ENCODE measurements at regions not wholly inside any gene's neighbourhood (a gene's known extent, or its start where the extent isn't known, plus 50 kb on each side); places are given as distances from the start of the nearest gene placed in this dataset.

GRCh38 chr12:60223242-60223641, 627.4 kb downstream of the SLC16A7 start (continued):
- no peak for TF ChIP-seq ATF3 (IDR thresholded peaks at IDR 0.05)

DNA sequence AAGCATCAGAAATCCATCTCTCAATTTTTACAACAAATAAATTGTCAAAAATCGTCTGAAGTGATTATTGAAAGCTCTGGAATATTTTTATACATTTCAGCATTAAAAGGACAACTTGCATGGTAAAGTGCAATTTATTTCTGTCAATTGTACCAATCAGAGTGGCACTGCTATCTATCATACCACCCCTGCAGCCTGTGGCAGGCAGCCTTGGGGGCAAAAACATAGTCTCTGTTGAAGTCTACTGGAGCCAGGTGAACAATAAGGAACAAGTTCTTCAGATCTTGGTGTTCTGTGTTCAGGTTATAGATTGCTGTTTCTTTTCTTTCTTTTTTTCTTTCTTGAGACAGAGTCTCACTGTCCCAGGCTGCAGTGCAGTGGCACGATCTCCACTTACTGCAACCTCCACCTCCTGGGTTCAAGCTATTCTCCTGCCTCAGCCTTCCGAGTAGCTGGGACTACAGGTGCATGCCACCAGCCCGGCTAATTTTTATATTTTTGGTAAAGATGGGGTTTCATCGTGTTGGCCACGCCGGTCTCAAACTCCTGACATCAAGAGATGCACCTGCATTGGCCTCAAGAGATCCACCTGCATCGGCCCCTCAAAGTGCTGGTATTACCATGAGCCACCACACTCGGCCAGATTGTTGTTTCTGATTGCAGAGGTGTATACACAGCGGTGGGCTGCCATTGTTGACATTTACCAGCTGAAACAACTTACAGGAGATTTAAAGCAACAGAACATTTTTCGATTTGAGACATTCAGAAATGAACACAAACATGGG, 629.6 kb downstream of the SLC16A7 start:
- ChIA-PET POLR2A (no interaction called here), RAD21 (ENCODE audit: low non-redundant PET in 1 of 2, low total read pairs in 2 of 2, uncharacterized antibody in 2 of 2, unreplicated experiment in 2 of 2) (no interaction called here), CTCF (no interaction called here)
- H3K9me3 ChIP-seq (ENCODE audit: control insufficient read depth in 1 of 2, insufficient read depth in 1 of 2, low read depth in 1 of 2, low read length in 2 of 2): no peaks in the 10 kb centered on the region
- intact Hi-C loops (cut with micrococcal nuclease): no loop called here
- H3K4me2 ChIP-seq (ENCODE audit: low read length): no peak overlapping the region
- ATAC-seq: no peak
- no peak overlapping the region for H3K9ac ChIP-seq (ENCODE audit: low read length)
- H4K20me1 ChIP-seq (ENCODE audit: insufficient read depth): no peaks in the 10 kb centered on the region
- H3K27me3 ChIP-seq (ENCODE audit: insufficient read depth, low read length): no peaks in the 10 kb centered on the region
- TF ChIP-seq EGR1 (IDR thresholded peaks at IDR 0.05; ENCODE audit: low read depth): no peak
- H3K36me3 ChIP-seq (ENCODE audit: control insufficient read depth in 1 of 2, insufficient read depth in 2 of 2, low read length in 2 of 2): no peaks in the 10 kb centered on the region
- no peak overlapping the region for H3K4me3 ChIP-seq (replicated peaks in 1 of 2; ENCODE audit: low read depth in 1 of 2, low read length in 2 of 2)
- H3K4me1 ChIP-seq (ENCODE audit: control insufficient read depth in 1 of 2, insufficient read depth in 2 of 2, low read length in 2 of 2): no peaks in the 10 kb centered on the region
- no TSS peak for BruUV-seq (replicated peaks)
- no peak overlapping the region for H3K27ac ChIP-seq (ENCODE audit: low read depth, low read length)
- no peak overlapping the region for H2AFZ ChIP-seq (ENCODE audit: low read depth, low read length, poor library complexity, severe bottlenecking)
- H3K9me2 ChIP-seq (ENCODE audit: insufficient read depth): no peaks in the 10 kb centered on the region
- no peak for DNase-seq (ENCODE audit: low read depth, low spot score)
- no peaks in the 10 kb centered on the region for H3K79me2 ChIP-seq (ENCODE audit: insufficient read depth, low read length)

GRCh38 chr12:60227916-60228315, 632.1 kb downstream of the SLC16A7 start:
- CTCF ChIA-PET: no interaction called here
- Histone ChIP-seq H3K36me3 (ENCODE audit: control insufficient read depth in 1 of 2, insufficient read depth in 2 of 2, low read length in 2 of 2) (no peaks in the 10 kb centered on the region), H3K4me1 (ENCODE audit: control insufficient read depth in 1 of 2, insufficient read depth in 2 of 2, low read length in 2 of 2) (no peaks in the 10 kb centered on the region), H3K27me3 (ENCODE audit: insufficient read depth, low read length) (no peaks in the 10 kb centered on the region), H3K4me2 (ENCODE audit: low read length) (no peak overlapping the region), H3K9me2 (ENCODE audit: insufficient read depth) (no peaks in the 10 kb centered on the region), H3K9me3 (ENCODE audit: control insufficient read depth in 1 of 2, insufficient read depth in 1 of 2, low read depth in 1 of 2, low read length in 2 of 2) (no peaks in the 10 kb centered on the region), H3K4me3 (replicated peaks in 1 of 2; ENCODE audit: low read depth in 1 of 2, low read length in 2 of 2) (no peak overlapping the region), H4K20me1 (ENCODE audit: insufficient read depth) (no peaks in the 10 kb centered on the region), H3K27ac (ENCODE audit: low read depth, low read length) (no peak overlapping the region), H3K9ac (ENCODE audit: low read length) (no peak overlapping the region), H3K79me2 (ENCODE audit: insufficient read depth, low read length) (no peaks in the 10 kb centered on the region), H2AFZ (ENCODE audit: low read depth, low read length, poor library complexity, severe bottlenecking) (no peak overlapping the region)
- DNase-seq (ENCODE audit: low read depth, low spot score) (no peak), ATAC-seq (no peak)
- intact Hi-C loops (cut with micrococcal nuclease): no loop called here
- POLR2A ChIA-PET: no interaction called here
- BruUV-seq (replicated peaks): no TSS peak
- RAD21 ChIA-PET (ENCODE audit: low non-redundant PET in 1 of 2, low total read pairs in 2 of 2, uncharacterized antibody in 2 of 2, unreplicated experiment in 2 of 2): no interaction called here
- no peak for TF ChIP-seq CEBPB (IDR thresholded peaks at IDR 0.05; ENCODE audit: low read depth)
- TF ChIP-seq YY1 (IDR thresholded peaks at IDR 0.05; ENCODE audit: extremely low read depth, insufficient replicate concordance, low read depth, low read length): no peak
- TF ChIP-seq FOSL1 (IDR thresholded peaks at IDR 0.05; ENCODE audit: low read depth): no peak
- TF ChIP-seq TCF7L2 (IDR thresholded peaks at IDR 0.05; ENCODE audit: borderline replicate concordance, extremely low read depth, insufficient read depth, insufficient read length): no peak
